A549 (cell line): ENCODE measurements at regions not wholly inside any gene's neighbourhood (a gene's known extent, or its start where the extent isn't known, plus 50 kb on each side); places are given as distances from the start of the nearest gene placed in this dataset.

Experiments used
- BHLHE40 ChIP-seq: IDR thresholded peaks from 2 replicates; pipeline ENCODE4 v1.6.1; 2012; ENCODE audit warnings: low read depth, low read length, inconsistent platforms
- CEBPB ChIP-seq, 2 experiments: fragments of >200 bp in 1 of 2; sonication (Bioruptor Twin) in 1 of 2; formaldehyde crosslinking in 1 of 2; IDR thresholded peaks; 2 replicates each; pipeline ENCODE4 v1.6.1; 2012 to 2016
- EP300 ChIP-seq, 2 experiments: fragments of >200 bp; sonication (Bioruptor Twin); formaldehyde crosslinking; IDR thresholded peaks; 2 replicates in 1 of 2; 3 replicates in 1 of 2; pipeline ENCODE4 v1.6.1; 2016 to 2017
- JUN ChIP-seq, 2 experiments: fragments of >200 bp; sonication (Bioruptor Twin); formaldehyde crosslinking; IDR thresholded peaks; 2 replicates in 1 of 2; 3 replicates in 1 of 2; pipeline ENCODE4 v1.6.1; 2016 to 2017
- POLR2A ChIP-seq: IDR thresholded peaks from 2 replicates; pipeline ENCODE4 v1.6.1; 2012; ENCODE audit warnings: mild to moderate bottlenecking, low read length
- RAD21 ChIP-seq, 2 experiments: fragments of >200 bp in 1 of 2; sonication (Bioruptor Twin) in 1 of 2; formaldehyde crosslinking in 1 of 2; IDR thresholded peaks in 1 of 2; conservative IDR thresholded peaks in 1 of 2; 2 replicates in 1 of 2; 3 replicates in 1 of 2; pipeline ENCODE4 v1.6.1; 2012 to 2018; ENCODE audit warnings: inconsistent platforms in 1 of 2
- TF ChIP-seq, protein P1 (sequence below): fragments of >200 bp; sonication (Bioruptor Twin); formaldehyde crosslinking; IDR thresholded peaks from 3 replicates; pipeline ENCODE4 v1.5.1; 2016
- TF ChIP-seq, protein P2 (sequence below): IDR thresholded peaks from 2 replicates; pipeline ENCODE4 v1.6.1; 2012

DNA sequence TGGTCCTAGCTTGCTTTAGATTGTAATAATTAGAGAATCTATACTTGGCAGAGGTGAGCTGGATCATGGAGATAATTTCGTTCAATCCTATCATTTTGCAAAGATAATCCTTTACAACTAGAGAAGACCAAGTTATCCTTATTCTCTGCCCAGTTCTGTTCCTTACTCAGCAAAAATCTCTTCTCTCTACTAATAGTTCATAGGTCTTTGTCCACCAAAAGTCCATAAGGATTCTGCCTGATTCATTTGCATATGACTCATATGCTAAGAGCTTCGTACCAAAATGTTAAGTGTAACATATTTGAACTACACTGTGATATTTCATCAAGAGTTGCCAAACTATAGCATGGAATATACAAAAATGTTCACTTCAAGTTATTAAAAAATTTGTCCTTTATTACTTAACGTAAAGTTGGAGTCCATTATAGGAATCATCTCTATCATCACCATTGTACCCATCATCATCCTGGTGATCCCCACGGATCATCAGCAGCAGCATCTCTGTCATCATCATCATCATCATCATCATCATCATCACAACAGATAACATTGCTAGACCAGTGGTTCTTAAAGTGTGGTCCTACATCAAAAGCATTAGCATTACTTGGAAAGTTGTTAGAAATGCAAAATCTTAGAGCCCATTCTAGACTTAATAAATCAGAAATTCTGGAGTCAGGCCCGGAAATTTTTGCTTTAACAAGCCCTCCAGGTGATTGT lies 463.0 kb downstream of the DHX35 start:
- no peak for TF ChIP-seq RAD21 (conservative IDR thresholded peaks at IDR 0.05 in 1 of 2, IDR thresholded peaks at IDR 0.05 in 1 of 2)
- no peak for TF ChIP-seq CEBPB (IDR thresholded peaks at IDR 0.05)
- TF ChIP-seq, protein P1, sequence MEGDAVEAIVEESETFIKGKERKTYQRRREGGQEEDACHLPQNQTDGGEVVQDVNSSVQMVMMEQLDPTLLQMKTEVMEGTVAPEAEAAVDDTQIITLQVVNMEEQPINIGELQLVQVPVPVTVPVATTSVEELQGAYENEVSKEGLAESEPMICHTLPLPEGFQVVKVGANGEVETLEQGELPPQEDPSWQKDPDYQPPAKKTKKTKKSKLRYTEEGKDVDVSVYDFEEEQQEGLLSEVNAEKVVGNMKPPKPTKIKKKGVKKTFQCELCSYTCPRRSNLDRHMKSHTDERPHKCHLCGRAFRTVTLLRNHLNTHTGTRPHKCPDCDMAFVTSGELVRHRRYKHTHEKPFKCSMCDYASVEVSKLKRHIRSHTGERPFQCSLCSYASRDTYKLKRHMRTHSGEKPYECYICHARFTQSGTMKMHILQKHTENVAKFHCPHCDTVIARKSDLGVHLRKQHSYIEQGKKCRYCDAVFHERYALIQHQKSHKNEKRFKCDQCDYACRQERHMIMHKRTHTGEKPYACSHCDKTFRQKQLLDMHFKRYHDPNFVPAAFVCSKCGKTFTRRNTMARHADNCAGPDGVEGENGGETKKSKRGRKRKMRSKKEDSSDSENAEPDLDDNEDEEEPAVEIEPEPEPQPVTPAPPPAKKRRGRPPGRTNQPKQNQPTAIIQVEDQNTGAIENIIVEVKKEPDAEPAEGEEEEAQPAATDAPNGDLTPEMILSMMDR = no peak
- TF ChIP-seq POLR2A = no peak
- TF ChIP-seq BHLHE40 = no peak
- TF ChIP-seq JUN (IDR thresholded peaks at IDR 0.05) = no peak
- no peak for TF ChIP-seq EP300 (IDR thresholded peaks at IDR 0.05)
- TF ChIP-seq, protein P2, sequence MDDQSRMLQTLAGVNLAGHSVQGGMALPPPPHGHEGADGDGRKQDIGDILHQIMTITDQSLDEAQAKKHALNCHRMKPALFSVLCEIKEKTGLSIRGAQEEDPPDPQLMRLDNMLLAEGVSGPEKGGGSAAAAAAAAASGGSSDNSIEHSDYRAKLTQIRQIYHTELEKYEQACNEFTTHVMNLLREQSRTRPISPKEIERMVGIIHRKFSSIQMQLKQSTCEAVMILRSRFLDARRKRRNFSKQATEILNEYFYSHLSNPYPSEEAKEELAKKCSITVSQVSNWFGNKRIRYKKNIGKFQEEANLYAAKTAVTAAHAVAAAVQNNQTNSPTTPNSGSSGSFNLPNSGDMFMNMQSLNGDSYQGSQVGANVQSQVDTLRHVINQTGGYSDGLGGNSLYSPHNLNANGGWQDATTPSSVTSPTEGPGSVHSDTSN = no peak
